ENCODE measurements at regions not wholly inside any gene's neighbourhood (a gene's known extent, or its start where the extent isn't known, plus 50 kb on each side); places are given as distances from the start of the nearest gene placed in this dataset.

DNA sequence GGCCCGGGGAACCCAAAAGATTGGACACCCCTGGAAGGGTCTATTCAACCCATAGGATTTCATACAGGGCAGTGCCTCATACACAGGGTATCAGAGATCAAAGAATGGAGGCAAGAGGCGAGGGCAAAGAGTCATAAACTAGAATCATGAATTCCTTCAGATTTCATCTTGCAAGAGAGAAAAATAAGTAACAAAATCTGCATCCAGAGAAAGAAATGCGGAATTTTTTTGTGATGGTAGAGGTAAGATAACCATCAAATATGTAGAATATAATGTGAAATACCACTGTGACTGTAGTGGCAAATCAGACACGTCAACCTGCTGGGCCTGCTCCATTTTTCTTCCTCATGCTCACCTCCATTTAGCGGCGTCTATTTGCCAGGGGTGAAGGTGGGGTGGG lies 143.6 kb downstream of the SNX18 start:
- H3K27ac ChIP-seq (ENCODE audit: low read length), result no peak overlapping the region
- H3K4me3 ChIP-seq (ENCODE audit: low read length), result no peak overlapping the region
- no peaks in the 10 kb centered on the region for H3K36me3 ChIP-seq (ENCODE audit: control insufficient read depth, insufficient read depth, low read length)
- H3K4me1 Mint-ChIP-seq, result peaks cover 5 to 7% of the 10 kb centered on the region in 2 donors
- no peaks in the 10 kb centered on the region for H3K9me3 Mint-ChIP-seq
- no peak overlapping the region for H3K4me3 Mint-ChIP-seq
- intact Hi-C loops (cut with micrococcal nuclease), result no loop called here
- H3K36me3 Mint-ChIP-seq, result no peaks in the 10 kb centered on the region
- no peaks in the 10 kb centered on the region for H3K4me1 ChIP-seq (ENCODE audit: control insufficient read depth, insufficient read depth, low read length)
- H3K27ac Mint-ChIP-seq, result no peak overlapping the region
- TF ChIP-seq, protein P1, sequence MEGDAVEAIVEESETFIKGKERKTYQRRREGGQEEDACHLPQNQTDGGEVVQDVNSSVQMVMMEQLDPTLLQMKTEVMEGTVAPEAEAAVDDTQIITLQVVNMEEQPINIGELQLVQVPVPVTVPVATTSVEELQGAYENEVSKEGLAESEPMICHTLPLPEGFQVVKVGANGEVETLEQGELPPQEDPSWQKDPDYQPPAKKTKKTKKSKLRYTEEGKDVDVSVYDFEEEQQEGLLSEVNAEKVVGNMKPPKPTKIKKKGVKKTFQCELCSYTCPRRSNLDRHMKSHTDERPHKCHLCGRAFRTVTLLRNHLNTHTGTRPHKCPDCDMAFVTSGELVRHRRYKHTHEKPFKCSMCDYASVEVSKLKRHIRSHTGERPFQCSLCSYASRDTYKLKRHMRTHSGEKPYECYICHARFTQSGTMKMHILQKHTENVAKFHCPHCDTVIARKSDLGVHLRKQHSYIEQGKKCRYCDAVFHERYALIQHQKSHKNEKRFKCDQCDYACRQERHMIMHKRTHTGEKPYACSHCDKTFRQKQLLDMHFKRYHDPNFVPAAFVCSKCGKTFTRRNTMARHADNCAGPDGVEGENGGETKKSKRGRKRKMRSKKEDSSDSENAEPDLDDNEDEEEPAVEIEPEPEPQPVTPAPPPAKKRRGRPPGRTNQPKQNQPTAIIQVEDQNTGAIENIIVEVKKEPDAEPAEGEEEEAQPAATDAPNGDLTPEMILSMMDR (IDR thresholded peaks at IDR 0.05), result no peak
- H3K9me3 ChIP-seq (ENCODE audit: control insufficient read depth, insufficient read depth, low read length), result no peaks in the 10 kb centered on the region
- no peak for DNase-seq
- no peak for ATAC-seq
- H3K27me3 Mint-ChIP-seq (ENCODE audit: low read depth in 2 of 2), result no peaks in the 10 kb centered on the region
- no peaks in the 10 kb centered on the region for H3K27me3 ChIP-seq (ENCODE audit: control insufficient read depth, insufficient read depth, low read length)
- 94% methylated on average over 6 of the region's 6 CpGs for WGBS (ENCODE audit: insufficient coverage)

DNA sequence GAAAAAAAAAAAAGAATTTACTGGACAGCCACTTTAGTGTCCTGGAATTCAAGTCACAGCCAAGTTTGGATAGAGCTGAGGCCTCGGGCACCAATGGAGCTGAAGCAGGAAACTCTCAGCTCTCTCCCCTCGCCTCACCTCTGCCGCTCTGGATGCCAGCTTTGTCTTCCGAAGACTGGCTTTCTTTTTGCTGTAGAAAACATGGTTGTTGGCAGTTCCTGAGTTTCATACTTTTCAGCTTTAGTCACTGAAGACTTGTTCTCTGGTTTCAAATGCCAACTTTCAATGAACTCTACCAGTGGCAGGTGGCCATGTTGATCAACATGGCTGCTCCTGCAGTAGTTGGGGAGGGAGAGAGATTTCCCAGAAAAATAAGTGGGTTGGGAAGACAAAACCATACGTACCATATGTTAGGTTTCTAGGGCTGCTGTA lies 142.2 kb downstream of the SNX18 start:
- no peaks in the 10 kb centered on the region for H3K27me3 Mint-ChIP-seq (ENCODE audit: low read depth in 2 of 2)
- H3K27ac Mint-ChIP-seq, result no peak overlapping the region
- TF ChIP-seq, protein P1 (IDR thresholded peaks at IDR 0.05), result no peak
- WGBS (ENCODE audit: insufficient coverage), result over 99% methylated on average over 4 of the region's 5 CpGs
- H3K4me3 ChIP-seq (ENCODE audit: low read length), result no peak overlapping the region
- H3K9me3 ChIP-seq (ENCODE audit: control insufficient read depth, insufficient read depth, low read length), result no peaks in the 10 kb centered on the region
- DNase-seq (no peak), ATAC-seq (no peak)
- no peaks in the 10 kb centered on the region for H3K4me1 ChIP-seq (ENCODE audit: control insufficient read depth, insufficient read depth, low read length)
- H3K36me3 ChIP-seq (ENCODE audit: control insufficient read depth, insufficient read depth, low read length), result no peaks in the 10 kb centered on the region
- H3K27ac ChIP-seq (ENCODE audit: low read length), result no peak overlapping the region
- no peaks in the 10 kb centered on the region for H3K27me3 ChIP-seq (ENCODE audit: control insufficient read depth, insufficient read depth, low read length)
- H3K4me3 Mint-ChIP-seq, result no peak overlapping the region
- H3K9me3 Mint-ChIP-seq, result no peaks in the 10 kb centered on the region
- intact Hi-C loops (cut with micrococcal nuclease), result no loop called here
- H3K4me1 Mint-ChIP-seq, result peaks cover 16 to 19% of the 10 kb centered on the region in 2 donors
- no peaks in the 10 kb centered on the region for H3K36me3 Mint-ChIP-seq

DNA sequence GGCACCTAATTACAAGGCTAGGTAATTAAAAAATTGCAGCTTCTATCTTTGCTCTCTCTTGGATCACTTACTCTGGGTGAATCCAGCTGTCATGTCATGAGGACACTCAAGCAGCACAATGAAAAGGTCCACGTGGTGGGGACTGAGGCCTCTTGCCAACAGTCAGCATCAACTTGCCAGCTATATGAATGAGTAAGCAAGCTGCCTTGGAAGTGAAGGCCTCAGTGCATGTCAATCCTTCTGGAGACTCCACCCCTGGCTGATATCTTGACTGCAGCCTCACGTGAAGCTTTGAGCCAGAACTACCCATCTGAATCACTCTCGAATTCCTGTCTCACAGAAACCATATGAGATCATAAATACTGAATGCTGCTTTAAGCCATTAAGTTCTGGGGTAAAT lies 140.5 kb downstream of the SNX18 start:
- Mint-ChIP-seq H3K4me1 (peaks cover 25 to 29% of the 10 kb centered on the region in 2 donors), H3K27me3 (ENCODE audit: low read depth in 2 of 2) (no peaks in the 10 kb centered on the region), H3K9me3 (no peaks in the 10 kb centered on the region), H3K27ac (no peak overlapping the region), H3K4me3 (no peak overlapping the region), H3K36me3 (no peaks in the 10 kb centered on the region)
- TF ChIP-seq, protein P1 (IDR thresholded peaks at IDR 0.05), result no peak
- H3K27me3 ChIP-seq (ENCODE audit: control insufficient read depth, insufficient read depth, low read length), result no peaks in the 10 kb centered on the region
- H3K36me3 ChIP-seq (ENCODE audit: control insufficient read depth, insufficient read depth, low read length), result no peaks in the 10 kb centered on the region
- no peak overlapping the region for H3K4me3 ChIP-seq (ENCODE audit: low read length)
- no peak for DNase-seq
- intact Hi-C loops (cut with micrococcal nuclease), result no loop called here
- H3K27ac ChIP-seq (ENCODE audit: low read length), result no peak overlapping the region
- ATAC-seq, result no peak
- 85% methylated on average over 2 of the region's 3 CpGs for WGBS (ENCODE audit: insufficient coverage)
- peaks cover 3% of the 10 kb centered on the region for H3K4me1 ChIP-seq (ENCODE audit: control insufficient read depth, insufficient read depth, low read length)
- no peaks in the 10 kb centered on the region for H3K9me3 ChIP-seq (ENCODE audit: control insufficient read depth, insufficient read depth, low read length)

- TF ChIP-seq, protein P1 (IDR thresholded peaks at IDR 0.05), result no peak
- DNase-seq, result no peak
- H3K4me3 Mint-ChIP-seq, result no peak overlapping the region
- no peaks in the 10 kb centered on the region for H3K36me3 Mint-ChIP-seq
- no peaks in the 10 kb centered on the region for H3K9me3 Mint-ChIP-seq
- no peaks in the 10 kb centered on the region for H3K36me3 ChIP-seq (ENCODE audit: control insufficient read depth, insufficient read depth, low read length)
- H3K27me3 ChIP-seq (ENCODE audit: control insufficient read depth, insufficient read depth, low read length), result no peaks in the 10 kb centered on the region
- no peak for ATAC-seq
- no peaks in the 10 kb centered on the region for H3K9me3 ChIP-seq (ENCODE audit: control insufficient read depth, insufficient read depth, low read length)
- H3K27ac Mint-ChIP-seq, result no peak overlapping the region
- H3K27ac ChIP-seq (ENCODE audit: low read length), result no peak overlapping the region
- intact Hi-C loops (cut with micrococcal nuclease), result no loop called here
- no peak overlapping the region for H3K4me3 ChIP-seq (ENCODE audit: low read length)
- H3K4me1 Mint-ChIP-seq, result peaks cover 31 to 36% of the 10 kb centered on the region in 2 donors
- H3K27me3 Mint-ChIP-seq (ENCODE audit: low read depth in 2 of 2), result no peaks in the 10 kb centered on the region
- 79% methylated on average over 2 of the region's 2 CpGs for WGBS (ENCODE audit: insufficient coverage)
- H3K4me1 ChIP-seq (ENCODE audit: control insufficient read depth, insufficient read depth, low read length), result peaks cover 3% of the 10 kb centered on the region
These were observed 138.7 kb downstream of the SNX18 start for GRCh38 chr5:54656261-54656728.
